Cardiac muscle cell (in vitro differentiated cells and primary cell): ENCODE measurements at regions not wholly inside any gene's neighbourhood (a gene's known extent, or its start where the extent isn't known, plus 50 kb on each side); places are given as distances from the start of the nearest gene placed in this dataset.

ENCODE experiments used
- DNase-seq, 2 donors: peaks; one replicate each; pipeline versions ENCODE4 v3.0.0 to v3.0.0-alpha.2; 2010 to 2017; ENCODE audit warnings: low read depth in 1 of 2, low spot score in 1 of 2
- H3K27ac ChIP-seq: fragments of 200-600 bp; sonication (generic); 2 replicates; pipeline ENCODE4 v1.5.1; 2016
- H3K27me3 ChIP-seq: fragments of 200-600 bp; sonication (generic); 2 replicates; pipeline ENCODE4 v1.6.0; 2016; ENCODE audit warnings: control low read depth
- H3K36me3 ChIP-seq: fragments of 200-600 bp; sonication (generic); 2 replicates; pipeline ENCODE4 v1.5.1; 2016; ENCODE audit warnings: control low read depth
- H3K4me1 ChIP-seq: fragments of 200-600 bp; sonication (generic); 2 replicates; pipeline ENCODE4 v1.8.1; 2017; ENCODE audit warnings: low read depth, mild to moderate bottlenecking, mixed run types
- H3K4me3 ChIP-seq: fragments of 200-600 bp; sonication (generic); 2 replicates; pipeline ENCODE4 v1.5.1; 2016; ENCODE audit warnings: mild to moderate bottlenecking
- H3K9me3 ChIP-seq: fragments of 200-600 bp; sonication (generic); 2 replicates; pipeline ENCODE4 v1.5.1; 2017; ENCODE audit warnings: low read depth, mild to moderate bottlenecking, control low read depth
- TF ChIP-seq, protein P1 (sequence below): IDR thresholded peaks from 2 replicates; pipeline ENCODE4 v1.5.1; 2012; ENCODE audit warnings: low read depth, mild to moderate bottlenecking, low read length

DNA sequence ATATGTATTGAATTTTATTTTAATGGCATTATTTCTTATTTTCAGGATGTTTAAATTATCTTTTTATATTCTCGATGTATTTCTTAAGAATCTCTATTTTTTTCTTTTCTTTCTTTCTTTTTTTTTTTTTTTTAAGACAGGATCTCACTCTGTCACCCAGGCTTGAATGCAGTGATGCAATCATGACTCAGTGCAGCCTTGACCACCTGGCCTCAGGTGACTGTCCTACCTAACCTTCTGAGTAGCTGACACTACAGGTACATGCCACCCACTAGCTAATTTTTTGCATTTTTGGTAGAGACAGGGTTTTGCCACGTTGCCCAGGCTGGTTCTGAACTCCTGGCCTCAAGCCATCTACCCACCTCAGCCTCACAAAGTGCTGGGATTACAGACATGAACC lies 143.8 kb upstream of the LAMA2 start:
- Histone ChIP-seq H3K27me3 (no peaks in the 10 kb centered on the region), H3K4me1 (no peaks in the 10 kb centered on the region), H3K27ac (no peak overlapping the region), H3K36me3 (no peaks in the 10 kb centered on the region), H3K4me3 (no peak overlapping the region), H3K9me3 (no peaks in the 10 kb centered on the region)
- no peak for DNase-seq
- TF ChIP-seq, protein P1, sequence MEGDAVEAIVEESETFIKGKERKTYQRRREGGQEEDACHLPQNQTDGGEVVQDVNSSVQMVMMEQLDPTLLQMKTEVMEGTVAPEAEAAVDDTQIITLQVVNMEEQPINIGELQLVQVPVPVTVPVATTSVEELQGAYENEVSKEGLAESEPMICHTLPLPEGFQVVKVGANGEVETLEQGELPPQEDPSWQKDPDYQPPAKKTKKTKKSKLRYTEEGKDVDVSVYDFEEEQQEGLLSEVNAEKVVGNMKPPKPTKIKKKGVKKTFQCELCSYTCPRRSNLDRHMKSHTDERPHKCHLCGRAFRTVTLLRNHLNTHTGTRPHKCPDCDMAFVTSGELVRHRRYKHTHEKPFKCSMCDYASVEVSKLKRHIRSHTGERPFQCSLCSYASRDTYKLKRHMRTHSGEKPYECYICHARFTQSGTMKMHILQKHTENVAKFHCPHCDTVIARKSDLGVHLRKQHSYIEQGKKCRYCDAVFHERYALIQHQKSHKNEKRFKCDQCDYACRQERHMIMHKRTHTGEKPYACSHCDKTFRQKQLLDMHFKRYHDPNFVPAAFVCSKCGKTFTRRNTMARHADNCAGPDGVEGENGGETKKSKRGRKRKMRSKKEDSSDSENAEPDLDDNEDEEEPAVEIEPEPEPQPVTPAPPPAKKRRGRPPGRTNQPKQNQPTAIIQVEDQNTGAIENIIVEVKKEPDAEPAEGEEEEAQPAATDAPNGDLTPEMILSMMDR: no peak

DNA sequence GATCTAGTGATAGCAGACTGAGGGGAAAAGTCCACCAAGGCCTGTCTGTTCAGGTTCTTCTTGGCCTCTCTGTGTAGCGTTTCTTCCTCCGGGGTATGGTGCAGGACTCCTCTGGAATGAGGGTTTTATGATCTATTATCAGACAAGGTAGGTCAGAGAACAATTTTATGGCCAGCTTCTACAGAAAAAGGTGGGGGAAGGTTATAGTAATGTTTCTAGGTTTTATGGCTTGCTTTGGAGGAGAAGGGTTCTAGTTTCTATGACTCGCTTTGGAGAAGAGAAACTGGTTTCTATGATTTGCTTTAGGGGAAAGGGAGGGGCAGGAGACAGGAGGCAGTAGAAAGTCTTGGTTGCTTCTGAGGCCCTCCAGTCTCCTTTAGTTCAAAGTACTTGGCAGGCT lies 144.8 kb upstream of the LAMA2 start:
- no peaks in the 10 kb centered on the region for H3K4me1 ChIP-seq
- no peak for DNase-seq

DNA sequence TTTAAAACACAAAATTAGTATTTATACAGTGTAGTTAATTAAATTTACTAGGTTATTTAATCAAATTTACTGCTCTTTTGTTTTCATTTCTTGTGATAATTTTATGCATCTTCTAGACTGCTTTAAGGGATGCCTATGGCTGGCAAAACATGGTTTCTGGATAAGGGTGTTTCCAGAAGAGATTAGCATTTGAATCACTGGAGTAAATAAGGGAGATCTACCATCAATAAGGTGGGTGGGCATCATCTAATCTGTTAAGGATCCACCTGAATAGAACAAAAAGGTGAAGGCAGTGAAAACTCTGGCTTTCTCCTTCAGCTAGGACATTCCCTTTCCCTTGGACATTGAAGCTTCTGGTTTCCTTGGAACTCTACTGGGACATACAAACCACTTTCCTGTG lies 146.2 kb upstream of the LAMA2 start:
- H3K27ac ChIP-seq: no peak overlapping the region
- TF ChIP-seq, protein P1: no peak
- H3K27me3 ChIP-seq: no peaks in the 10 kb centered on the region
- no peak overlapping the region for H3K4me3 ChIP-seq
- H3K4me1 ChIP-seq: no peaks in the 10 kb centered on the region
- H3K36me3 ChIP-seq: no peaks in the 10 kb centered on the region
- no peak for DNase-seq
- no peaks in the 10 kb centered on the region for H3K9me3 ChIP-seq

More for the DNA sequence above, 144.8 kb upstream of the LAMA2 start:
- Histone ChIP-seq H3K36me3 (no peaks in the 10 kb centered on the region), H3K9me3 (no peaks in the 10 kb centered on the region), H3K4me3 (no peak overlapping the region), H3K27me3 (no peaks in the 10 kb centered on the region), H3K27ac (no peak overlapping the region)
- TF ChIP-seq, protein P1: no peak

GRCh38 chr6:128731249-128732165 lies 151.4 kb upstream of the LAMA2 start:
- no peaks in the 10 kb centered on the region for H3K4me1 ChIP-seq
- no peaks in the 10 kb centered on the region for H3K36me3 ChIP-seq
- H3K9me3 ChIP-seq: no peaks in the 10 kb centered on the region
- H3K27me3 ChIP-seq: no peaks in the 10 kb centered on the region
- TF ChIP-seq, protein P1: peak; percentile 57
- no peak overlapping the region for H3K4me3 ChIP-seq
- peak overlapping the region; percentile 3 for H3K27ac ChIP-seq
- peak; percentile 68 to 78 for DNase-seq

DNA sequence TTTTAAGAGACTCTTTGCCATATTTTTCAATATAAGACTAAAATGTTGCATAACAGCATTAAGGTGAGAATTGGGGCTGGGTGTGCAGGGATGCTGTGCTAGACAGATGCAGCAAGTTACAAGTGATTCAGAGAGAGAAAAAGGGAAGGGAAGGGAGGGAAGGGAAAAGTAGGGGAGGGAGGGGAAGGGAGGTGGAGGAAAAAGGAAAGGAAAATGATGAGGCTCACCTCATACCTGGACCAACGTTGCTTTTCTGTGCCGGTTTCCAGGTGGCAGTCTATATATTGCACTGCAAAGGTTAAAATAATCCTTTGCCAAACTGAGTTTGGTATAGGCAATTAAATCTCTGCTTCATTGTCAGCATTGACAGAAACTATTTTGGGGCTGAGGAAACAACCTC lies 155.4 kb upstream of the LAMA2 start:
- no peaks in the 10 kb centered on the region for H3K27me3 ChIP-seq
- DNase-seq: no peak
- no peaks in the 10 kb centered on the region for H3K36me3 ChIP-seq
- H3K4me1 ChIP-seq: no peaks in the 10 kb centered on the region
- TF ChIP-seq, protein P1: no peak
- H3K27ac ChIP-seq: no peak overlapping the region
- H3K9me3 ChIP-seq: no peaks in the 10 kb centered on the region
- H3K4me3 ChIP-seq: no peak overlapping the region
